ENCODE measurements at regions not wholly inside any gene's neighbourhood (a gene's known extent, or its start where the extent isn't known, plus 50 kb on each side); places are given as distances from the start of the nearest gene placed in this dataset.
"Not testable (repeated sequence)": the region's sequence is repeated elsewhere in the genome, so short reads cannot be mapped to it uniquely, and the experiment has no call there.

GRCh38 chr5:25327172-25327571 is 682.4 kb upstream of the CDH10 start:
- Histone ChIP-seq H3K4me3 (replicated peaks in 1 of 4; ENCODE audit: control extremely low read depth in 1 of 4, insufficient read depth in 1 of 4, low read depth in 3 of 4, low read length in 4 of 4) (no peak overlapping the region), H3K4me1 (ENCODE audit: control insufficient read depth, extremely low read depth, insufficient read depth, low read length) (no peaks in the 10 kb centered on the region), H4K20me1 (ENCODE audit: control insufficient read depth, extremely low read depth, insufficient read depth, low read length) (no peaks in the 10 kb centered on the region), H2AFZ (ENCODE audit: low read length) (no peak overlapping the region), H3K36me3 (ENCODE audit: control insufficient read depth, insufficient read depth, low read length) (no peaks in the 10 kb centered on the region), H3K4me2 (ENCODE audit: extremely low read depth, insufficient read depth, low read length) (no peak overlapping the region), H3K79me2 (ENCODE audit: control insufficient read depth, insufficient read depth, low read length) (no peaks in the 10 kb centered on the region), H3K9me3 (ENCODE audit: control insufficient read depth, insufficient read depth, low read depth, low read length) (no peaks in the 10 kb centered on the region), H3K27me3 (ENCODE audit: control insufficient read depth, insufficient read depth, low read length) (no peaks in the 10 kb centered on the region), H3K27ac (ENCODE audit: insufficient read depth, low read length) (no peak overlapping the region), H3K9ac (ENCODE audit: insufficient read depth, low read length) (no peak overlapping the region)
- DNase-seq (ENCODE audit: low read depth in 2 of 2): no peak
- no peak for TF ChIP-seq EZH2 (IDR thresholded peaks at IDR 0.05; ENCODE audit: low read length, missing control alignments)
- TF ChIP-seq CTCF (conservative IDR thresholded peaks at IDR 0.05 in 1 of 2, IDR thresholded peaks at IDR 0.05 in 1 of 2; ENCODE audit: low read depth in 1 of 2, low read length in 2 of 2): no peak

GRCh38 chr5:25301836-25302235 is 657.1 kb upstream of the CDH10 start:
- no peaks in the 10 kb centered on the region for H3K9me3 ChIP-seq (ENCODE audit: control insufficient read depth, insufficient read depth, low read depth, low read length)
- H3K36me3 ChIP-seq (ENCODE audit: control insufficient read depth, insufficient read depth, low read length): no peaks in the 10 kb centered on the region
- no peak overlapping the region for H3K4me2 ChIP-seq (ENCODE audit: extremely low read depth, insufficient read depth, low read length)
- H4K20me1 ChIP-seq (ENCODE audit: control insufficient read depth, extremely low read depth, insufficient read depth, low read length): no peaks in the 10 kb centered on the region
- no peak for DNase-seq (ENCODE audit: low read depth in 2 of 2)
- no peaks in the 10 kb centered on the region for H3K27me3 ChIP-seq (ENCODE audit: control insufficient read depth, insufficient read depth, low read length)
- TF ChIP-seq EZH2 (IDR thresholded peaks at IDR 0.05; ENCODE audit: low read length, missing control alignments): no peak
- no peaks in the 10 kb centered on the region for H3K4me1 ChIP-seq (ENCODE audit: control insufficient read depth, extremely low read depth, insufficient read depth, low read length)
- H3K79me2 ChIP-seq (ENCODE audit: control insufficient read depth, insufficient read depth, low read length): no peaks in the 10 kb centered on the region
- no peak overlapping the region for H3K4me3 ChIP-seq (replicated peaks in 1 of 4; ENCODE audit: control extremely low read depth in 1 of 4, insufficient read depth in 1 of 4, low read depth in 3 of 4, low read length in 4 of 4)
- no peak overlapping the region for H3K27ac ChIP-seq (ENCODE audit: insufficient read depth, low read length)
- H3K9ac ChIP-seq (ENCODE audit: insufficient read depth, low read length): no peak overlapping the region
- H2AFZ ChIP-seq (ENCODE audit: low read length): no peak overlapping the region

GRCh38 chr5:25295067-25295466 is 650.3 kb upstream of the CDH10 start:
- Histone ChIP-seq H3K79me2 (ENCODE audit: control insufficient read depth, insufficient read depth, low read length) (no peaks in the 10 kb centered on the region), H3K9ac (ENCODE audit: insufficient read depth, low read length) (no peak overlapping the region), H4K20me1 (ENCODE audit: control insufficient read depth, extremely low read depth, insufficient read depth, low read length) (no peaks in the 10 kb centered on the region), H3K4me3 (replicated peaks in 1 of 4; ENCODE audit: control extremely low read depth in 1 of 4, insufficient read depth in 1 of 4, low read depth in 3 of 4, low read length in 4 of 4) (no peak overlapping the region), H3K9me3 (ENCODE audit: control insufficient read depth, insufficient read depth, low read depth, low read length) (no peaks in the 10 kb centered on the region), H3K4me1 (ENCODE audit: control insufficient read depth, extremely low read depth, insufficient read depth, low read length) (no peaks in the 10 kb centered on the region), H3K4me2 (ENCODE audit: extremely low read depth, insufficient read depth, low read length) (no peak overlapping the region), H3K27me3 (ENCODE audit: control insufficient read depth, insufficient read depth, low read length) (no peaks in the 10 kb centered on the region), H3K27ac (ENCODE audit: insufficient read depth, low read length) (no peak overlapping the region), H2AFZ (ENCODE audit: low read length) (no peak overlapping the region), H3K36me3 (ENCODE audit: control insufficient read depth, insufficient read depth, low read length) (no peaks in the 10 kb centered on the region)
- TF ChIP-seq CTCF (conservative IDR thresholded peaks at IDR 0.05 in 1 of 2, IDR thresholded peaks at IDR 0.05 in 1 of 2; ENCODE audit: low read depth in 1 of 2, low read length in 2 of 2) (no peak), EZH2 (IDR thresholded peaks at IDR 0.05; ENCODE audit: low read length, missing control alignments) (no peak)
- no peak for DNase-seq (ENCODE audit: low read depth in 2 of 2)

- H3K9ac ChIP-seq (ENCODE audit: insufficient read depth, low read length); H3K27ac ChIP-seq (ENCODE audit: insufficient read depth, low read length); H3K27me3 ChIP-seq (ENCODE audit: control insufficient read depth, insufficient read depth, low read length); H3K4me1 ChIP-seq (ENCODE audit: control insufficient read depth, extremely low read depth, insufficient read depth, low read length); H2AFZ ChIP-seq (ENCODE audit: low read length); H3K36me3 ChIP-seq (ENCODE audit: control insufficient read depth, insufficient read depth, low read length); DNase-seq (ENCODE audit: low read depth in 2 of 2); H4K20me1 ChIP-seq (ENCODE audit: control insufficient read depth, extremely low read depth, insufficient read depth, low read length); H3K79me2 ChIP-seq (ENCODE audit: control insufficient read depth, insufficient read depth, low read length); H3K4me2 ChIP-seq (ENCODE audit: extremely low read depth, insufficient read depth, low read length); H3K9me3 ChIP-seq (ENCODE audit: control insufficient read depth, insufficient read depth, low read depth, low read length); H3K4me3 ChIP-seq (replicated peaks in 1 of 4; ENCODE audit: control extremely low read depth in 1 of 4, insufficient read depth in 1 of 4, low read depth in 3 of 4, low read length in 4 of 4): not testable (repeated sequence)
These were observed 645.0 kb upstream of the CDH10 start for GRCh38 chr5:25289766-25290165.

Data from fibroblast of lung (primary cell).